Osteoblast (primary cell): ENCODE measurements at regions not wholly inside any gene's neighbourhood (a gene's known extent, or its start where the extent isn't known, plus 50 kb on each side); places are given as distances from the start of the nearest gene placed in this dataset.

Experiments
- DNase-seq: peaks from one replicate; pipeline ENCODE4 v3.0.0; 2011; ENCODE audit warnings: low spot score, mixed read lengths; ENCODE audit not compliant: insufficient read length; ENCODE audit errors: missing footprints
- H2AFZ ChIP-seq: 2 replicates; pipeline ENCODE4 v1.6.0; 2011; ENCODE audit warnings: mild to moderate bottlenecking, low read length
- H3K27ac ChIP-seq: 2 replicates; pipeline ENCODE4 v1.5.1; 2011; ENCODE audit warnings: mild to moderate bottlenecking, low read depth, low read length, moderate library complexity
- H3K27me3 ChIP-seq: 2 replicates; pipeline ENCODE4 v1.6.0; 2012; ENCODE audit warnings: mild to moderate bottlenecking, control low read depth, inconsistent platforms, low read length, moderate library complexity; ENCODE audit not compliant: insufficient read depth
- H3K36me3 ChIP-seq: 2 replicates; pipeline ENCODE4 v1.5.1; 2011; ENCODE audit warnings: mild to moderate bottlenecking, low read length, control low read depth, moderate library complexity; ENCODE audit not compliant: insufficient read depth
- H3K4me1 ChIP-seq: 2 replicates; pipeline ENCODE4 v1.5.1; 2011; ENCODE audit warnings: mild to moderate bottlenecking, low read length, control low read depth, moderate library complexity; ENCODE audit not compliant: insufficient read depth
- H3K4me2 ChIP-seq: 2 replicates; pipeline ENCODE4 v1.6.0; 2011; ENCODE audit warnings: mild to moderate bottlenecking, low read length; ENCODE audit not compliant: insufficient read depth
- H3K4me3 ChIP-seq: fragments of 200-600 bp; sonication (generic); 3 replicates; pipeline ENCODE4 v1.5.1; 2012; ENCODE audit warnings: mild to moderate bottlenecking, low read length, inconsistent platforms; ENCODE audit not compliant: insufficient read depth
- H3K79me2 ChIP-seq: 2 replicates; pipeline ENCODE4 v1.6.0; 2012; ENCODE audit warnings: mild to moderate bottlenecking, low read length, control low read depth, inconsistent platforms; ENCODE audit not compliant: insufficient read depth
- H3K9me3 ChIP-seq: 2 replicates; pipeline ENCODE4 v1.5.1; 2011; ENCODE audit warnings: low read depth, low read length, control low read depth
- H4K20me1 ChIP-seq: 2 replicates; pipeline ENCODE4 v1.6.0; 2012; ENCODE audit warnings: mild to moderate bottlenecking, low read length, control low read depth; ENCODE audit not compliant: insufficient read depth
- CTCF ChIP-seq: IDR thresholded peaks from 2 replicates; pipeline ENCODE4 v1.5.1; 2011; ENCODE audit warnings: mild to moderate bottlenecking, low read depth, low read length, moderate library complexity; ENCODE audit errors: extremely low read depth

DNA sequence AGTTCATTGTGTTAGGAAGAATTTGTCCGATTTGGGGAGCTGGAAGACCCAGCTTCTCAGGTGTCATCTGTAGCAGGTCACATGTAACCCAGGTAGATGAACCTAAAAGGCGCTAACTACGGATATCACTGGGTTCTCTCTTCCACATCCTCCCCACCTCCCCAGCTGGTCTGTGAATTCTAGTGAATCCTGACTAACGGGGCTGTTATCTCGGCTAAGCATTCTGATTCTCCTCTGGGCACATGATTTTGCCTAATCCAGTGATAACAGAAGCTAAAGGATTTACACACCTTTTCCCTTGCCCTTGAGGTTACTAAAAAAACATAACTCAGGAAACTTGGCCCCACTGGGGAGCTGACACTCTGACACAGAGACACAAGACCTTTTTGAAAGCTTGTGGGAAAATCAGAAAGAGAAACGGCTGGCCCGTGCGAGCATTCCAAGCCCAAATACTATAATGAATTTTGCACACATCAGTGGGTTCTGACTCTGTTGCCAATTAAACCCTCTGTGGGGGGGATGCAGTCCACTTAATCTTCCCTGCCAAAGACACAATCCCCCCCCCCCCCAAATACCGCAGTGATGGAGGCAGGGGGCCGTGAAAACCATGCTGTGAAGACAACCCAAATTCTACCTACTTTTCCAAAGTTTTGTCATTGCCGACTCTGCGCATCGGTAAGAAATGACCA, 81.0 kb upstream of the FZD10 start:
- Histone ChIP-seq H3K79me2 (no peaks in the 10 kb centered on the region), H3K9me3 (no peaks in the 10 kb centered on the region), H2AFZ (no peak overlapping the region), H3K4me3 (no peak overlapping the region), H3K27ac (no peak overlapping the region), H3K27me3 (no peaks in the 10 kb centered on the region), H3K4me1 (no peaks in the 10 kb centered on the region), H3K4me2 (no peak overlapping the region), H4K20me1 (no peaks in the 10 kb centered on the region), H3K36me3 (no peaks in the 10 kb centered on the region)
- DNase-seq = no peak
- no peak for TF ChIP-seq CTCF

GRCh38 chr12:130083002-130083401, 79.3 kb upstream of the FZD10 start:
- Histone ChIP-seq H2AFZ (no peak overlapping the region), H3K27me3 (no peaks in the 10 kb centered on the region), H3K27ac (no peak overlapping the region), H3K36me3 (no peaks in the 10 kb centered on the region), H3K4me1 (no peaks in the 10 kb centered on the region), H4K20me1 (no peaks in the 10 kb centered on the region), H3K79me2 (no peaks in the 10 kb centered on the region), H3K9me3 (no peaks in the 10 kb centered on the region), H3K4me2 (no peak overlapping the region), H3K4me3 (no peak overlapping the region)
- no peak for TF ChIP-seq CTCF
- no peak for DNase-seq

DNA sequence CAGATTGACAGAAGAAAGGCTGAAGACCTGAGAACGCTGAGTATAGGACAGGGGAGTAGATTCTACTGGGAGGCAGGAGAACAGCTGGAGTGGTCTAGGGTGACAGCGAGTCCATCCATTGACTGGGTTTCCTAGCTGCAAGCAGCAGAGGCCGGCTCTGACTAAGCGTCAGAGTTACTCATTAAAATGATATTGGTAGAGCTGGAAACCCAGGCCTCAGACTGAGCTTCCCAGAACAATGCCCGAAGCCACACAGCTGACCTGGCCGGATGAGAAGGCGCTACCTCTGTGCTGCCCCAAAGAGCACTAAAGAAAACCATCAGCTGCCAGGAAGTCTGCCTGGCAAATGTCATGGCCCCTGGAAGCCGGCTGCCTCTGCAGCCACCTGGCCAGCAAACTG, 78.5 kb upstream of the FZD10 start:
- Histone ChIP-seq H3K4me3 (no peak overlapping the region), H3K4me2 (no peak overlapping the region), H3K4me1 (no peaks in the 10 kb centered on the region), H3K27ac (no peak overlapping the region), H3K36me3 (no peaks in the 10 kb centered on the region), H4K20me1 (no peaks in the 10 kb centered on the region), H3K9me3 (no peaks in the 10 kb centered on the region), H3K79me2 (no peaks in the 10 kb centered on the region), H3K27me3 (no peaks in the 10 kb centered on the region), H2AFZ (no peak overlapping the region)
- no peak for TF ChIP-seq CTCF
- DNase-seq = no peak

- Histone ChIP-seq H3K4me3 (no peak overlapping the region), H3K9me3 (no peaks in the 10 kb centered on the region), H2AFZ (no peak overlapping the region), H3K79me2 (no peaks in the 10 kb centered on the region), H3K27me3 (no peaks in the 10 kb centered on the region), H4K20me1 (no peaks in the 10 kb centered on the region), H3K27ac (no peak overlapping the region), H3K4me2 (no peak overlapping the region), H3K4me1 (no peaks in the 10 kb centered on the region), H3K36me3 (no peaks in the 10 kb centered on the region)
- no peak for DNase-seq
- no peak for TF ChIP-seq CTCF
These were observed 77.9 kb upstream of the FZD10 start for GRCh38 chr12:130084359-130084758.
